HG02981 (cell line): ENCODE measurements at regions not wholly inside any gene's neighbourhood (a gene's known extent, or its start where the extent isn't known, plus 50 kb on each side); places are given as distances from the start of the nearest gene placed in this dataset.
"Not testable (repeated sequence)": the region's sequence is repeated elsewhere in the genome, so short reads cannot be mapped to it uniquely, and the experiment has no call there.

Experiments
- ATAC-seq: cut with Tn5 transposase; IDR thresholded peaks from one replicate; pipeline ENCODE4 v1.9.1; 2021; ENCODE audit warnings: mild to moderate bottlenecking, moderate library complexity; ENCODE audit not compliant: unreplicated experiment

DNA sequence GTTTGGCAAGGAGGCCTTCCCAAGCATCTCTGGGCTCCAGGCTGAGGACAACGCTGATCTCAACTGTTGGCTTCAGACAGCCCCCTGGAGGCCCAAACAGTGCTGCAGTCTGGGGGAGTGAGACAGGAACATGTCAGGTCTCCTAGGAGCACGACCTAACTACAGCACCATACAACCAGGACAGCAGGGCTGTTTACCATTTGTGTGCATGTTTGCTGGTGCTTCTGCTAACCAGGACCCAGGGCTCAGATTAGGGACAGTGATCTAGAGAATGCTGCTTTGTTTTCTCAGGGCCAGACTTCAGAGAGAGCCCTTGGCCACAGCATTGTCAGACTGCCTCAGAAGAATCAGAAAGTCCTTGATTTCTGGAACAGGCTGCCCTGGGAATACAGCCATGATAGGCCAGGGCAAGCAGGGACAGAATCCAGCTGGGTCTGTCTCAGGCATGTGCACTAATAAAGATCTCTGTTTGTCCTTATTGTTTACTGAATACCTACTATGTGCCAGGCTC, 126.5 kb downstream of the VPREB1 start:
- no peak for ATAC-seq

DNA sequence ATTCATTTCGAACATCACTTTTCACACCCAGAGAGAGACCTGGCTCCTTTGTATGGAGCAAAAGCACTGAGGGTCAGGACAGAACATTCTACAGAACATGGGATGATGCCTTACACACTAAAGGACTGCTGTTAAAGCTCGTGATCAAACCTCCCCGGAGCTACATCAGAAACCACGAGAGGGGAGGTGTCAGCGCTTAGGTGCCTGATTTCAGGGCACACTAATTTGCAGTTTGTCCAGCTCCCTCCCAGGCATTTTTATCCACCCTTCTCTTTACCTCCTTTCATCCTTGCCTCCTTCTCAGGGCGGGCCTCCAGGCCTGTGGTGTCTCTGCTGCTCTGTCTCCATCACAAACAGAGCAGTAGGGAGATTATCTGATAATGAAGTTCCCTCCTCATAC, 127.5 kb downstream of the VPREB1 start:
- ATAC-seq: no peak

DNA sequence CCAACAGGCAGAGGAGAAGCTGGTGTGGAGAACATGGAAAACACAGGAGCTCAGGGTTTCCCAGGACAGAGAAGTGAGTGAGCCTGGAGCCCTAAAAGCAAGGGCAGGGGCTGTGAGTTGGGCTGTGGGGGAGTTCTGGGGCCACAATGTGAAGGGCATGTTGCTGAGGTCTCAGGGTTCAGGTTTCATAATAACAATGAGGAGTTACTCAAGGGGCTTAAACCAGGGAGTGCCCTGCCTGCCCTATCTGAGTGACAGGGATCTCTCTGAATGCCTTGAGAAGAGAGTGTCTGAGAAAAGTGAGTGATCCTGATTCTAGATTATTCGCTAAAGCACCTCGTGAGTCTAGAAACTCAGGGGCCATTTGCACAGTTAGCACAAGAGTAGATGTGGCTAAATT, 129.6 kb downstream of the VPREB1 start:
- no peak for ATAC-seq

DNA sequence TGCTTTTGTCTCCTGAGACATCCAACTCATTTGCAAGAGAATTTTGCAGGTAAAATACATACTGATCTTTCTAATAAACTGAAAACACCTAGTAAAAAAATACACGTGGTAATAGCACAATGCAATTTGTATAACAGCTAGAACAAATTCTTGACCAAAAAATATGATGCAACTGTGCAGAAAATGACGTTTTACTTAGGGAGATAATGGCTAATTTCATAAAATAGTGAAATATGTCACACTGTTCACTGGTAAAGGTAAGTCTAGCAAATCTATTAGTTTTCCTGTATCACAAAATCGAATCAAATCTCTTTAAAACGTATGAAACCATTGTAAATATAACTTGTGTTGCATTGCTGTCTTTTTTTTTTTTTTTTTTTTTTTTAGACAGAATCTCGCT, 130.0 kb downstream of the VPREB1 start:
- ATAC-seq: no peak

DNA sequence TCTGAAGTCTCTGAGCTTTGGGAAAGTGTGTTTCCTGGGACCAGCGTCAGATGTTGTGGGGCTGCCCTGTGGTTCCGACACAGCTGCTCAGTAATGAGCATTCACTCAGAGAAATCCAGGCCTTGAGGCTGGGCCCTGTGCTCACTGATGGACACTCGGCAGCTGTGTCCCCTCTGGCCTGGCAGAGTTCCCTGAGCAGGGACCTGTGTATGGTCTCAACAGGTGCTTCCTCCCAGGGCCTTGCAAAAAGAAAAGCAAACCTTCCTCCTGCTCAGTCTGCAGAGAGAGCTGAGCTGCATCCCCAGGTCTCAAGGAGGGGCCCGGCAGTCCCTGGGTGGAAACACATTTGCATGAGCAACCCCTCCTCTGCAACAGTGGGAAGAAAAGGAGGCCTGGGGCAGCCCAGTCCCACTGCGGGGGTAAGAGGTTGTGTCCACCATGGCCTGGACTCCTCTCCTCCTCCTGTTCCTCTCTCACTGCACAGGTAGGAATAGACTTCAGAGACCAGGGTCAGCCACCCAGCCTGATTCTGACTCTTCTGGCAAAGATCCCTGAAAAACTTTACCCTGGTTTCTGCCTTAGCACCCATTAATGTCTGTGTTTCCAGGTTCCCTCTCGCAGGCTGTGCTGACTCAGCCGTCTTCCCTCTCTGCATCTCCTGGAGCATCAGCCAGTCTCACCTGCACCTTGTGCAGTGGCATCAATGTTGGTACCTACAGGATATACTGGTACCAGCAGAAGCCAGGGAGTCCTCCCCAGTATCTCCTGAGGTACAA, 131.2 kb downstream of the VPREB1 start:
- no peak for ATAC-seq

- no peak for ATAC-seq
Observed at GRCh38 chr22:22376352-22376706, 131.7 kb downstream of the VPREB1 start.

- not testable (repeated sequence) for ATAC-seq
Observed at GRCh38 chr22:22376884-22377283, 131.7 kb downstream of the ZNF280B start.

DNA sequence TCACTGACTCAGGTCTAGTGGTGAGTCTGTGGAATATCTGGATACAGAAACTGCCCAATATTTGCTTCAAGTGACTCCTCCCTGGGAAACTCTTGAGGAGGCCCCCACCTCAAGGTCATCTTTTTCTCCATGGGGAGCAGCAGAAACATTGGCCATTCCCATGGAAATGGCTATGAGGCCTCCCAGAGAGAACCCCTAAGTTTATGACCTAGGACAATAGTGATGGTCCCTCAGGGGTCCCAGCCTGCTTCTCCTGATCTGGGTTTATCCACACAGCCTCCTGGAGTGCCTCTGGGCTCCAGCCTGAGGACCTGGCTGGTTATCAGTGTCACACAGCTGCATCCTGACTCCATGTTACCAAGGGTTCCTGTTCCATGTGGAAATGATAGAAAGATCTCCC, 131.2 kb downstream of the ZNF280B start:
- ATAC-seq: no peak

DNA sequence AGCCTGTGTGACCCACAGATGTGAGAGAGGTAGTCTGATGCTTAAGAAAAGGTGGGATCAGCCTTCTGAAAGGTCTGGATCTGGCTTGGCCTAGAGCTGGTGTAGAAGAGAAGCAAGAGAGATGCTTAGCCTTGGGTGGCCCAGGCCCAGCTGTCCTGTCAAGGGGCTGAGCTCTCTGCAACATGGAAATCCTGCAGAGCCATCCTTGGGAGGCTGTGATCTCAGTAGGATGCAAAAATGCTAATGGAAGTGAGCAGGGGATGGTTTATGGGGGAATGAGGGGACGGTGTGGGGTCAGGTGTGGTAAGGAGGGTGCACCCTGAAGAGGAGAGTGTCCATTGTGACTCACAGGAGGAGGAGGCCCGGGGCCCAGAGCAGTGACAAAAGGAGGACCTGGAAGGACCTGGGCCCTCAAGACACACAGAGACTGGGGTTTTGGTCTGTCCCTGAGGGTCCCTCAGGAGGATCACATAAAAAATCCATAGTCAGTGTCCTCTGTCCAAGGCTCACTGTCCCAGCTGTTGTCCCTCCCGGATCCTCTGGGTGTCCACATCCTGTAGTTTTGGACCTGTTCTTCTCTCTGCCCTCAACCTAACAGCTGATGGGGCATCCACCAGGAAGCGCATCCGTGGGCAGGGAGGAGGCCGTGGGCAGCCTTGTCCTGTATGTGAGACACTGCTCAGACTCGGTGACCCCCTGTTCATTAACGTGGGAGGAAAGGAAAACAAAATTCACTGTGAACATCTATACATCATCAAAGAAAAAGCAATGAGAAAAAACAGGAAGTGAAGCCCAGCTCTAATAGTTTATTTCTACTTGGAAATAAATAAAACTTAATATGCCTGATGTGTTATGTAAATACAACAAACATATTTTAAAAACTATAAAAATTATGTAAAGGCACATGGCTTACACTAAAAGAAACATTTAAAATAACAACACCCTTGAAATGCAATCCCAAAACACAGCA, 129.8 kb downstream of the ZNF280B start:
- ATAC-seq: no peak

DNA sequence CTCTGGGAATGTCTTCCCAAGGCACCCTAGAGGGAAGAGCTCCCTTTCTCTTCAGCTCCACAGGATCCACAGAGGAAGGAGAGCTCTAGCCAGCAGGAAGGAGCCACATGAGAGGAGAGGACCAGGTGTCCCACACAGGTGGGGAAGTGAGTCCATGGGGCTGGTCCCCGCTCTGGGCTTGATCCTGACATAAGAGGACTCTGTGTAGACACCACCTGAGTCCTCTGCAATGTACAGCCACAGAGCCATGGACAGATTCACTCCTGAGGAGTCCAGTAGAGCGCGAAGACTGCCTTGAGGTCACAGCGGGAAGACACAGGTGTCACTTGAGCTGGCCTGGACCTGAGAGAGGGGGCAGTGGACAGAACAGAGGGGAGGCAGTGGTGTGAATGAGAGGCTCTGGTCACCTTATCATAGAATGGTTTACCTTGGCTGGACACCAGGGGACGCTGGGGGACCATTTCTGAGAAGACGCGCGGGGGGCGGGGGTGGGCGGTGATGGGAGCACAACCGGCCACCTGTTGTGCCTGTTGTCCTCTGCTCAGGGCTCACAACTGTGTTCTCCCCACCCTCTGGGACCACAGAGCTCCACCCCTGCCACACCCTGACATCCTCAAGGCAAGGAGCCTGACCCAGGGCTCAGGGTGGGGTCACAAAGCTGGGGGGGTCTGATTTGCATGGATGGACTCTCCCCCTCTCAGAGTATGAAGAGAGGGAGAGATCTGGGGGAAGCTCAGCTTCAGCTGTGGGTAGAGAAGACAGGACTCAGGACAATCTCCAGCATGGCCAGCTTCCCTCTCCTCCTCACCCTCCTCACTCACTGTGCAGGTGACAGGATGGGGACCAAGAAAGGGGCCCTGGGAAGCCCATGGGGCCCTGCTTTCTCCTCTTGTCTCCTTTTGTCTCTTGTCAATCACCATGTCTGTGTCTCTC, 128.2 kb downstream of the ZNF280B start:
- ATAC-seq: no peak

DNA sequence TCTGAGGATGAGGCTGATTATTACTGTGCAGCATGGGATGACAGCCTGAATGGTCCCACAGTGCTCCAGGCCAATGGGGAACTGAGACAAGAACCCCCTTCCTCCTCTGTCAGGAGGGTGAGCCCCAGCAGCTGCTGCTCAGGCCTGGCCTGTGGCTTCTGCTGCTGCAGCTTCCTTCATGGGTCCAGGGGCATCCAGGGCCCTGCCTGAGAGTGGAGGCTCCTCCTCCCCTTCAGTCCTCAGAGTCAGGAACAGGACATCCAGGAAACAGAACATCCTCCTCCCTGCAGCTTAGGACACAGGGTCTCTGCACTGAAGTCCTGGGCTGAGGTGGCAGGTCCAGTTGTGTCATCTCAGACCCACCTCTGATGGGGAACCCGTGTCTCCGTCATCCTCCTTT, 127.2 kb downstream of the ZNF280B start:
- ATAC-seq: not testable (repeated sequence)

DNA sequence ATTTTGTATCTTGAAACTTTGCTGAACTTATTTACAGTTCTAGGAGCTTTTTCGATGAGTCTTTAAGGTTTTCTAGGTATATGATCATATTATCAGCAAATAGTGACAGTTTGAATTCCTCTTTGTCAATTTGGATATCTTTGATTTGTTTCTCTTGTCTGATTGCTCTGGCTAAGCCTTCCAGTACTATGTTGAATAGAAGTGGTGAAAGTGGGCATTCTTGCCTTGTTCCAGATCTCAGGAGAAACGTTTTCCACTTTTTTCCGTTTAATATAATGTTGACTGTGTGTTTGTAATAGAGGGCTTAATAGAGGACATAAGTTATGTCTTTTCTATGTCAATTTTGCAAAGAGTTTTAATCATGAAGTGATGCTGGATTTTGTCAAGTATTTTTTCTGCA, 124.3 kb downstream of the ZNF280B start:
- ATAC-seq: no peak

- ATAC-seq: no peak
Observed at GRCh38 chr22:22384668-22385244, 123.8 kb downstream of the ZNF280B start.

DNA sequence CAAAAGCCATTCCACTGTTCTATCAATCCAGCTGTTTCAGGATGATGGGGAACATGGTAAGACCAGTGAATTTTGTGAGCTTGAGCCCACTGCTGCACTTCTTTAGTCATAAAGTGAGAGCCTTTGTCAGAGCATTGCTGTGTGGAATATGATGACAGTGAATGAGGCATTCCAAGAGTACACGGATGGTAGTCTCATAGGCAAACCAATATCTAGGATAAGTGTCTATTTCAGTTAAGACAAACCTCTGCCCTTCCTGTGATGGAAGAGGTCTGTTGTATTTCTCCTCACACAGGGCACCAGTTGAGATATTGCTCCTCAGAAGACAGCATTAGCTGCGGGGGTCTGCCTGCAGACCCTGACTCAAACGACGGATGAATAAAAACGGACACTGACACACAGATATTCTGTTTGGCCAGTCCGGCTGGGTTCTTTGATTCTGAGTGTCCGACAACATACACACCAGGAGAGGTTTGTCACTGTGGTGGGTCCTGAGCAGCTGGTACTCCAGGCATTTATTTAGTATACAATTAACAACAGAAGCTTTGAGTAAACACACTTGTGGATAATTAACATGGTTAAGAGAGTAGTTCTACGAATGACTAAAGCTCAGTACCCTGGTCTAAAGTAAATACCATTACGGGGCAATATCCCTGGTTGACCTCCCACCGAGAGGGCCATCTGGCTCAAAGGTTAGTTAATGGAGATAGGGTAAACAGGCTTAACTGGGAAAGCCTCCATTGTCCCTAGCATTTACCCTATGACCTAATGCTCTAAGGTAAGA, 121.7 kb downstream of the ZNF280B start:
- ATAC-seq: no peak

GRCh38 chr22:22387386-22387736, 121.2 kb downstream of the ZNF280B start:
- no peak for ATAC-seq

GRCh38 chr22:22388090-22388489, 120.5 kb downstream of the ZNF280B start:
- ATAC-seq: no peak

DNA sequence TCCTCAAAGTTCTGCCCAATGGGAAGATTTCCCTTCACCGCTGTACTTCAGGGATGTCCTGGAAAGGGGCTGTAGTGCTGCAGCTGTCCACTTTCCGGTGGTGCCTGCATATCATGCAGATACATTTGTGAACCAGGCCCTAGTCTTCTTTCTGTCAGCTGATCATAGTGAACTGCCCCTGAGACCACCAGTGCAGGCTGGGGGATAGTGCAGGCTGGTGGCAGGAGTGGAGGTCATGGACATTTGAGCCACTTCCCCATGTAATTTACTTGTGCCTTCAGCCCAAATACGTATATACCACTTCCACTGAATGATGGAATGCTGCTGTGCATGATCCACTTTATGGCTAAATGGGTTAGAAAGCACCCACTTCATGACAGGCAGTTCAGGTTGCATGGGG, 120.0 kb downstream of the ZNF280B start:
- ATAC-seq: no peak

DNA sequence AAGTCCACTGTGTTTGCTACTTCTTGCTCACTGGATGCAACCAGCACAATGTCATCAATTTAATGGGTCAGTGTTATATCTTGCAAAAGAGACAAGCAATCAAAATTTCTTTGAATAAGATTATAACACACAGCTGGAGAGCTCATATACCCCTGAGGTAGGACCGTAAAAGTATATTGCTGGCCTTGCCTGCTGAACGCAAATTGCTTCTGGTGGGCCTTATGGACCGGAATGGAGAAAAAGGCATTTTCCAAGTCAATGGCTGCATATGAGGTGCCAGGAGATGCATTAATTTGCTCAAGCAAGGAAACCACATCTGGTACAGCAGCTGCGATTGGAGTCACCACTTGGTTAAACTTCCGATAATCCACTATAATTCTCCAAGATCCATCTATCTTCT, 119.1 kb downstream of the ZNF280B start:
- no peak for ATAC-seq

DNA sequence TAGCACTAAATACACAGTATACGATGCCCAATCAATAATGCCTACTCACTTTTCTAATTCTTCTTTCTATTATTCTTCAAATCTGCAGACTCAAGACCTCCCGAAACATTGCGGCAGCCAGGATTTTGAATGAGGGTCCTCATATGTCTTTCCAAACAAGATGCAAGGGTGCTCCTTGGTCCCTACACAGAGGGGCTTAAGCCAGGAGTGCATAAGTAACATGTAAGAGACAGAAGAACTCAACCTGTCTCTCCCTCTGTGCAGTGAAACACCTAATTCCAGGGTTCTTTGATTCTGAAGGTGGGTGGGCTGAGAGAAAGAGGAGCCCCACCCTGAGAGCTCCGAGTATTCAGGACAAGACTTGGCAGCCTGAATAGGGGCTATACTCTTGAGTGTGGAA, 117.6 kb downstream of the ZNF280B start:
- ATAC-seq: no peak

- ATAC-seq: no peak
Observed at GRCh38 chr22:22391543-22391942, 117.0 kb downstream of the ZNF280B start.
